Esophagus muscularis mucosa (tissue), 4 donors: ENCODE measurements at regions not wholly inside any gene's neighbourhood (a gene's known extent, or its start where the extent isn't known, plus 50 kb on each side); places are given as distances from the start of the nearest gene placed in this dataset.
"Not testable (repeated sequence)": the region's sequence is repeated elsewhere in the genome, so short reads cannot be mapped to it uniquely, and the experiment has no call there.

Experiments used
- DNase-seq: peaks from one replicate; pipeline ENCODE4 v3.0.0-alpha.2; 2017; ENCODE audit errors: extremely low spot score
- H3K27ac ChIP-seq, 4 donors: fragments of 200-600 bp; sonication (generic); replicated peaks in 1 of 4; 1 replicate in 3 of 4; 2 replicates in 1 of 4; pipeline ENCODE4 v1.5.1; 2016 to 2019; ENCODE audit warnings: mild to moderate bottlenecking in 1 of 4
- H3K27me3 ChIP-seq, 4 donors: fragments of 200-600 bp; sonication (generic); one replicate each; pipeline versions ENCODE4 v1.5.1 to v1.6.0; 2016 to 2019
- H3K36me3 ChIP-seq, 4 donors: fragments of 200-600 bp; sonication (generic); one replicate each; pipeline ENCODE4 v1.5.1; 2016 to 2019
- H3K4me1 ChIP-seq, 4 donors: fragments of 200-600 bp; sonication (generic); one replicate each; pipeline ENCODE4 v1.5.1; 2016 to 2019
- H3K4me3 ChIP-seq, 4 donors: fragments of 200-600 bp; sonication (generic); 1 replicate in 2 of 4; 2 replicates in 2 of 4; pipeline ENCODE4 v1.5.1; 2016 to 2019; ENCODE audit warnings: mild to moderate bottlenecking in 4 of 4, moderate library complexity in 1 of 4
- H3K9me3 ChIP-seq, 4 donors: fragments of 200-600 bp; sonication (generic); 1 replicate in 3 of 4; 2 replicates in 1 of 4; pipeline ENCODE4 v1.5.1; 2016 to 2019
- CTCF ChIP-seq, 3 experiments: fragments of 200-600 bp in 2 of 3; fragments of 450-650 bp in 1 of 3; sonication (generic) in 2 of 3; IDR thresholded peaks; one replicate each; pipeline ENCODE4 v1.5.1; 2017 to 2019; ENCODE audit warnings: antibody characterized with exemption in 3 of 3, mild to moderate bottlenecking in 2 of 3, moderate library complexity in 1 of 3
- EP300 ChIP-seq: sonication (generic); formaldehyde crosslinking; IDR thresholded peaks from one replicate; pipeline ENCODE4 v1.6.1; 2017; ENCODE audit warnings: antibody characterized with exemption
- POLR2A ChIP-seq: fragments of 450-650 bp; IDR thresholded peaks from one replicate; pipeline ENCODE4 v1.6.1; 2017; ENCODE audit warnings: antibody characterized with exemption, moderate library complexity, mild to moderate bottlenecking, low read depth
- POLR2AphosphoS5 ChIP-seq, 2 donors: sonication (generic); formaldehyde crosslinking; IDR thresholded peaks; one replicate each; pipeline ENCODE4 v1.6.1; 2017; ENCODE audit warnings: antibody characterized with exemption in 2 of 2
- WGBS: methylation state at CpG from one replicate; pipeline ENCODE4 v1.1.5; 2018; 5-methylcytosine and 5-hydroxymethylcytosine counted together
- intact Hi-C: fragments of 100-400 bp; cut with DNase I; formaldehyde crosslinking; loops from one replicate; pipeline ENCODE4 v1.15.1; 2023

- WGBS = 32% methylated on average over 15 of the region's 15 CpGs
- H3K36me3 ChIP-seq, H3K9me3 ChIP-seq, intact Hi-C loops, DNase-seq, H3K27me3 ChIP-seq: not testable (repeated sequence)
- Histone ChIP-seq H3K4me3 (peak overlapping the region in 3 of 4 donors; percentile 5 to 15 (median 9)), H3K27ac (peak overlapping the region; percentile 82 to 87 (median 84)), H3K4me1 (peaks cover 0 to 71% (median 63%) of the 10 kb centered on the region in 4 donors)
- peak; percentile 62 to 72 for TF ChIP-seq POLR2AphosphoS5 (IDR thresholded peaks at IDR 0.05)
Measured at GRCh38 chr16:29199626-29200025, 206.9 kb downstream of the NPIPB11 start.

GRCh38 chr16:29198731-29199521 is 207.6 kb downstream of the NPIPB11 start:
- no peak for TF ChIP-seq EP300
- no peak for TF ChIP-seq POLR2A
- TF ChIP-seq POLR2AphosphoS5 (IDR thresholded peaks at IDR 0.05) = no peak
- TF ChIP-seq CTCF (IDR thresholded peaks at IDR 0.05) = no peak
- H3K4me3 ChIP-seq = peak overlapping the region in 2 of 4 donors; percentile 5 to 15
- H3K9me3 ChIP-seq = no peaks in the 10 kb centered on the region
- DNase-seq = no peak
- 71% methylated on average over 10 of the region's 23 CpGs for WGBS
- intact Hi-C loops = no loop called here
- no peaks in the 10 kb centered on the region for H3K27me3 ChIP-seq
- peak overlapping the region; percentile 82 to 87 (median 84) for H3K27ac ChIP-seq
- H3K4me1 ChIP-seq = peaks cover 0 to 66% (median 61%) of the 10 kb centered on the region in 4 donors
- H3K36me3 ChIP-seq = no peaks in the 10 kb centered on the region

- Histone ChIP-seq H3K27ac (peak overlapping the region; percentile 82 to 87 (median 84)), H3K4me3 (no peak overlapping the region), H3K27me3 (no peaks in the 10 kb centered on the region), H3K4me1 (peaks cover 0 to 59% (median 55%) of the 10 kb centered on the region in 4 donors), H3K9me3 (no peaks in the 10 kb centered on the region), H3K36me3 (no peaks in the 10 kb centered on the region)
- WGBS = 92% methylated on average over 4 of the region's 4 CpGs
- intact Hi-C loops = no loop called here
- DNase-seq = no peak
- no peak for TF ChIP-seq EP300
- no peak for TF ChIP-seq POLR2AphosphoS5 (IDR thresholded peaks at IDR 0.05)
- TF ChIP-seq POLR2A = no peak
- TF ChIP-seq CTCF (IDR thresholded peaks at IDR 0.05) = no peak
Measured at GRCh38 chr16:29198231-29198630, 208.3 kb downstream of the NPIPB11 start.

- H3K9me3 ChIP-seq, H3K36me3 ChIP-seq, DNase-seq, H3K4me3 ChIP-seq, intact Hi-C loops, H3K27me3 ChIP-seq: not testable (repeated sequence)
- Histone ChIP-seq H3K4me1 (peaks cover 0 to 54% (median 52%) of the 10 kb centered on the region in 4 donors), H3K27ac (peak overlapping the region in 1 of 4 donors; percentile 85)
- 98% methylated on average over 5 of the region's 5 CpGs for WGBS
Measured at GRCh38 chr16:29197494-29198100, 208.9 kb downstream of the NPIPB11 start.

- intact Hi-C loops, H3K36me3 ChIP-seq, H3K27me3 ChIP-seq, H3K27ac ChIP-seq, H3K9me3 ChIP-seq, DNase-seq, H3K4me3 ChIP-seq: not testable (repeated sequence)
- WGBS = 88% methylated on average over 1 of the region's 1 CpG
- H3K4me1 ChIP-seq = peaks cover 0 to 55% (median 52%) of the 10 kb centered on the region in 4 donors
Measured at GRCh38 chr16:29196746-29197145, 209.8 kb downstream of the NPIPB11 start.

- H3K27me3 ChIP-seq, DNase-seq, H3K4me3 ChIP-seq, intact Hi-C loops, H3K36me3 ChIP-seq, H3K9me3 ChIP-seq: not testable (repeated sequence)
- peaks cover 0 to 55% (median 49%) of the 10 kb centered on the region in 4 donors for H3K4me1 ChIP-seq
- WGBS = 38% methylated on average over 19 of the region's 19 CpGs
- peak; percentile 15 for TF ChIP-seq EP300
- peak; percentile 23 to 60 for TF ChIP-seq POLR2AphosphoS5 (IDR thresholded peaks at IDR 0.05)
- peak overlapping the region; percentile 55 to 72 (median 70) for H3K27ac ChIP-seq
Measured at GRCh38 chr16:29195116-29195872, 210.4 kb downstream of the LAT start.

GRCh38 chr16:29194185-29194844 is 209.5 kb downstream of the LAT start:
- Histone ChIP-seq H3K27ac (peak overlapping the region in 3 of 4 donors; percentile 55 to 72 (median 69)), H3K4me1 (peaks cover 0 to 46% (median 41%) of the 10 kb centered on the region in 4 donors)
- intact Hi-C loops, DNase-seq, H3K36me3 ChIP-seq, H3K4me3 ChIP-seq, H3K27me3 ChIP-seq, H3K9me3 ChIP-seq: not testable (repeated sequence)
- WGBS = 92% methylated on average over 18 of the region's 21 CpGs

GRCh38 chr16:29193634-29194033 is 208.8 kb downstream of the LAT start:
- intact Hi-C loops, H3K27me3 ChIP-seq, H3K36me3 ChIP-seq, H3K9me3 ChIP-seq, DNase-seq, H3K4me3 ChIP-seq: not testable (repeated sequence)
- WGBS = 80% methylated on average over 11 of the region's 13 CpGs
- Histone ChIP-seq H3K27ac (peak overlapping the region in 3 of 4 donors; percentile 11 to 72 (median 45)), H3K4me1 (peaks cover 0 to 39% (median 34%) of the 10 kb centered on the region in 4 donors)

- H3K36me3 ChIP-seq, DNase-seq, intact Hi-C loops, H3K9me3 ChIP-seq, H3K4me3 ChIP-seq, H3K27me3 ChIP-seq: not testable (repeated sequence)
- Histone ChIP-seq H3K27ac (peak overlapping the region in 3 of 4 donors; percentile 11 to 72 (median 45)), H3K4me1 (peaks cover 0 to 35% (median 31%) of the 10 kb centered on the region in 4 donors)
- 90% methylated on average over 14 of the region's 14 CpGs for WGBS
Measured at GRCh38 chr16:29193248-29193574, 208.4 kb downstream of the LAT start.
